SK-N-MC (cell line): ENCODE measurements at regions not wholly inside any gene's neighbourhood (a gene's known extent, or its start where the extent isn't known, plus 50 kb on each side); places are given as distances from the start of the nearest gene placed in this dataset.

Source experiments
- EZH2 ChIP-seq: fragments of 200-600 bp; sonication (generic); IDR thresholded peaks from one replicate; pipeline ENCODE4 v1.6.1; 2017; ENCODE audit warnings: antibody characterized with exemption
- FOXP2 ChIP-seq: optimal IDR thresholded peaks from 2 replicates; pipeline ENCODE3; 2011; ENCODE audit warnings: mild to moderate bottlenecking, moderate library complexity; ENCODE audit not compliant: insufficient read depth; ENCODE audit errors: extremely low read length, control extremely low read depth
- POLR2AphosphoS5 ChIP-seq: IDR thresholded peaks from 2 replicates; pipeline ENCODE4 v1.6.1; 2012; ENCODE audit warnings: mild to moderate bottlenecking, low read depth, low read length, borderline replicate concordance

DNA sequence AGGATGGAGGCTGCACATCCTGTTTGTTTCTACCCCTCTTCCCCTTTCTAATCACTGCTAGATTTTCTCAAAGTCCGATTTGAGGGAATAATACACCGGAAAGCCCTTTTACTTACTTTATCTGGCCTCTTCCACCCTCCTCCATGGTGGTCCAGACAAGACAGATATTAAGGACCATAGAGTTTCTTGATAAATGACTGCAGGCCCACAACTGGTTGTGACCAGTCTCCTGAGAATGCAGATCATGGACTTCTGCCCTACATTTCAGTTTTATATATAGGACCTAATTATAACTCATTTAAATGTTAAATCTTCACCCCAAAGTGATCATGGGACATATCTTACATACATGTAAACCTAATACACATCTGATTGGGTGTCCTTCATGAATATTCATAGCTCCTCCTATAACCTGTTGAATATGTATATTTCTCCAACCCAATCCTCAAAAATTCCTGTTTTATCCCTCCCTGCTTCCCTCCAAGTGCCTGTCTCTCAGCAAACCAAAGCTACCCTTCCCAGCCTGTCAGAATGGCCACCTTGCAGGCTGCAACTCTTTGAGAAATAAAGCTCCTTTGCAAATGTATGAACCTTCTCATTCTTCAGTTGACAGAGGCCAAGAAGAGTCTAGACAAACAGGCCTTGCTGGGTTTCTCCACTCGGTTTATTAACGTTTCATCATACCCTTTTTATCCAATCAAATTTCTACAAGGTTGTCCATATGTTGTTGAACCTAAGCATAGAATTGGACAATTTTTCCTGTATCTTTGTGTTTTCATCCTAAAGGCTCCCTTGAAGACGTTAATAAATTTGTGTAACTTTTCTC lies 133.1 kb downstream of the HFE start:
- no peak for TF ChIP-seq POLR2AphosphoS5
- no peak for TF ChIP-seq EZH2
- no peak for TF ChIP-seq FOXP2
